ENCODE measurements at regions not wholly inside any gene's neighbourhood (a gene's known extent, or its start where the extent isn't known, plus 50 kb on each side); places are given as distances from the start of the nearest gene placed in this dataset.
"Not testable (repeated sequence)": the region's sequence is repeated elsewhere in the genome, so short reads cannot be mapped to it uniquely, and the experiment has no call there.

- DNase-seq: no peak
- TF ChIP-seq POLR2A (IDR thresholded peaks at IDR 0.05) (no peak), CTCF (IDR thresholded peaks at IDR 0.05) (no peak)
- Histone ChIP-seq H3K27ac (no peak overlapping the region), H3K9me3 (peaks cover 0 to 22% (median 6%) of the 10 kb centered on the region in 4 donors), H3K4me1 (no peaks in the 10 kb centered on the region), H3K4me3 (no peak overlapping the region), H3K27me3 (no peaks in the 10 kb centered on the region), H3K36me3 (no peaks in the 10 kb centered on the region)
These were observed 182.0 kb upstream of the PAQR3 start for GRCh38 chr4:79121223-79121622.

GRCh38 chr4:79117051-79117450, 177.8 kb upstream of the PAQR3 start:
- H3K9me3 ChIP-seq: peaks cover 0 to 21% (median 5%) of the 10 kb centered on the region in 4 donors
- H3K4me3 ChIP-seq, H3K27me3 ChIP-seq, H3K4me1 ChIP-seq, H3K27ac ChIP-seq, H3K36me3 ChIP-seq, DNase-seq: not testable (repeated sequence)

GRCh38 chr4:79107014-79107413, 167.8 kb upstream of the PAQR3 start:
- Histone ChIP-seq H3K36me3 (no peaks in the 10 kb centered on the region), H3K27me3 (no peaks in the 10 kb centered on the region), H3K4me1 (no peaks in the 10 kb centered on the region), H3K4me3 (no peak overlapping the region), H3K9me3 (no peaks in the 10 kb centered on the region), H3K27ac (no peak overlapping the region)
- no peak for DNase-seq
- no peak for TF ChIP-seq POLR2A (IDR thresholded peaks at IDR 0.05)
- no peak for TF ChIP-seq CTCF (IDR thresholded peaks at IDR 0.05)

GRCh38 chr4:79088946-79089691, 149.9 kb upstream of the PAQR3 start:
- DNase-seq: no peak
- no peaks in the 10 kb centered on the region for H3K27me3 ChIP-seq
- TF ChIP-seq POLR2A (IDR thresholded peaks at IDR 0.05): no peak
- no peak for TF ChIP-seq CTCF (IDR thresholded peaks at IDR 0.05)

GRCh38 chr4:79087071-79087470, 147.8 kb upstream of the PAQR3 start:
- no peaks in the 10 kb centered on the region for H3K27me3 ChIP-seq
- TF ChIP-seq CTCF (IDR thresholded peaks at IDR 0.05) (no peak), POLR2A (IDR thresholded peaks at IDR 0.05) (no peak)
- H3K9me3 ChIP-seq: peaks cover 0 to 4% (median 0%) of the 10 kb centered on the region in 4 donors
- no peak for DNase-seq
- no peaks in the 10 kb centered on the region for H3K4me1 ChIP-seq
- H3K4me3 ChIP-seq: no peak overlapping the region
- no peak overlapping the region for H3K27ac ChIP-seq
- no peaks in the 10 kb centered on the region for H3K36me3 ChIP-seq

More at GRCh38 chr4:79088946-79089691, 149.9 kb upstream of the PAQR3 start:
- Histone ChIP-seq H3K36me3 (no peaks in the 10 kb centered on the region), H3K27ac (no peak overlapping the region), H3K9me3 (no peaks in the 10 kb centered on the region), H3K4me1 (no peaks in the 10 kb centered on the region), H3K4me3 (no peak overlapping the region)

- H3K4me1 ChIP-seq: no peaks in the 10 kb centered on the region
- H3K4me3 ChIP-seq: no peak overlapping the region
- H3K36me3 ChIP-seq: no peaks in the 10 kb centered on the region
- H3K27me3 ChIP-seq: no peaks in the 10 kb centered on the region
- H3K9me3 ChIP-seq: peaks cover 0 to 6% (median 0%) of the 10 kb centered on the region in 4 donors
- peak overlapping the region in 1 of 4 donors; percentile 42 for H3K27ac ChIP-seq
- no peak for DNase-seq
- TF ChIP-seq POLR2A (IDR thresholded peaks at IDR 0.05): no peak
- TF ChIP-seq CTCF (IDR thresholded peaks at IDR 0.05): no peak
These were observed 144.3 kb upstream of the PAQR3 start for GRCh38 chr4:79083406-79084010.
